PFSK-1 (cell line): ENCODE measurements at regions not wholly inside any gene's neighbourhood (a gene's known extent, or its start where the extent isn't known, plus 50 kb on each side); places are given as distances from the start of the nearest gene placed in this dataset.

Experiments
- FOXP2 ChIP-seq: optimal IDR thresholded peaks from 2 replicates; pipeline ENCODE3; 2011; ENCODE audit warnings: borderline replicate concordance, control low read depth, inconsistent platforms; ENCODE audit not compliant: insufficient read depth; ENCODE audit errors: extremely low read length, extremely low read depth
- POLR2AphosphoS5 ChIP-seq: IDR thresholded peaks from 2 replicates; pipeline ENCODE4 v1.6.1; 2012; ENCODE audit warnings: low read depth, mild to moderate bottlenecking, control low read depth, low read length, moderate library complexity
- SIN3A ChIP-seq: IDR thresholded peaks from 2 replicates; pipeline ENCODE4 v1.6.1; 2012; ENCODE audit warnings: mild to moderate bottlenecking, low read length, moderate library complexity, borderline replicate concordance; ENCODE audit not compliant: insufficient read depth
- TAF1 ChIP-seq: IDR thresholded peaks from 2 replicates; pipeline ENCODE4 v1.6.1; 2012; ENCODE audit warnings: low read length, control low read depth, borderline replicate concordance; ENCODE audit not compliant: insufficient read depth
- TF ChIP-seq, protein P1 (sequence below), 2 experiments: IDR thresholded peaks; 2 replicates each; pipeline versions ENCODE4 v1.6.1 to v1.8.0; 2011 to 2012; ENCODE audit warnings: low read depth in 2 of 2, low read length in 2 of 2, control low read depth in 1 of 2, inconsistent platforms in 1 of 2, mild to moderate bottlenecking in 1 of 2, moderate library complexity in 1 of 2; ENCODE audit not compliant: insufficient read depth in 1 of 2

DNA sequence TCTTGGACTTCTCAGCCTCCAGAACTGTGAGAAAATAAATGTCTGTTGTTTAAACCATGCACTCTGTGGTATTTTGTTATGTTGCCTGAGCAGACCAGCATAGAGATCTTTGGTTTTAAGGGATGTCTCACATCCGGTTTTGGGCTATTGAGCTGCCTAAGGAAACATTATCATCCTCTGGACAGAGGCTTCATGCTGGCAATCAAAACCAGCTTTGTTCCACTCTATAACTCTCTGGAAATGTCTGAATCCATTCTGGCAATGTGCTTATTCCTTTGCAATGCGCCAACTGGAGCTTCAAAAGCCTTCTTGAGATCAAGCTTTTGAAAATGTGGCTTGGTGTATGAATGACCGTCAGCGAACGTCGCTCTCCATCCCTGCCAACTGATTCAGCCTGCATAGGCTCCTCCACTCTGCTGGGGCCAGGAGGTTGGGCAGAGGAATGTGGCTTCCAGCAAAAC, 183.6 kb upstream of the MGAT5 start:
- TF ChIP-seq POLR2AphosphoS5 (no peak), TAF1 (no peak), FOXP2 (no peak), SIN3A (no peak)
- TF ChIP-seq, protein P1, sequence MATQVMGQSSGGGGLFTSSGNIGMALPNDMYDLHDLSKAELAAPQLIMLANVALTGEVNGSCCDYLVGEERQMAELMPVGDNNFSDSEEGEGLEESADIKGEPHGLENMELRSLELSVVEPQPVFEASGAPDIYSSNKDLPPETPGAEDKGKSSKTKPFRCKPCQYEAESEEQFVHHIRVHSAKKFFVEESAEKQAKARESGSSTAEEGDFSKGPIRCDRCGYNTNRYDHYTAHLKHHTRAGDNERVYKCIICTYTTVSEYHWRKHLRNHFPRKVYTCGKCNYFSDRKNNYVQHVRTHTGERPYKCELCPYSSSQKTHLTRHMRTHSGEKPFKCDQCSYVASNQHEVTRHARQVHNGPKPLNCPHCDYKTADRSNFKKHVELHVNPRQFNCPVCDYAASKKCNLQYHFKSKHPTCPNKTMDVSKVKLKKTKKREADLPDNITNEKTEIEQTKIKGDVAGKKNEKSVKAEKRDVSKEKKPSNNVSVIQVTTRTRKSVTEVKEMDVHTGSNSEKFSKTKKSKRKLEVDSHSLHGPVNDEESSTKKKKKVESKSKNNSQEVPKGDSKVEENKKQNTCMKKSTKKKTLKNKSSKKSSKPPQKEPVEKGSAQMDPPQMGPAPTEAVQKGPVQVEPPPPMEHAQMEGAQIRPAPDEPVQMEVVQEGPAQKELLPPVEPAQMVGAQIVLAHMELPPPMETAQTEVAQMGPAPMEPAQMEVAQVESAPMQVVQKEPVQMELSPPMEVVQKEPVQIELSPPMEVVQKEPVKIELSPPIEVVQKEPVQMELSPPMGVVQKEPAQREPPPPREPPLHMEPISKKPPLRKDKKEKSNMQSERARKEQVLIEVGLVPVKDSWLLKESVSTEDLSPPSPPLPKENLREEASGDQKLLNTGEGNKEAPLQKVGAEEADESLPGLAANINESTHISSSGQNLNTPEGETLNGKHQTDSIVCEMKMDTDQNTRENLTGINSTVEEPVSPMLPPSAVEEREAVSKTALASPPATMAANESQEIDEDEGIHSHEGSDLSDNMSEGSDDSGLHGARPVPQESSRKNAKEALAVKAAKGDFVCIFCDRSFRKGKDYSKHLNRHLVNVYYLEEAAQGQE (IDR thresholded peaks at IDR 0.05; ENCODE audit: insufficient read depth in 1 of 2, low read depth in 2 of 2, low read length in 2 of 2) = no peak

- TF ChIP-seq, protein P1 (IDR thresholded peaks at IDR 0.05; ENCODE audit: insufficient read depth in 1 of 2, low read depth in 2 of 2, low read length in 2 of 2) = no peak
- TF ChIP-seq FOXP2 = no peak
- TF ChIP-seq POLR2AphosphoS5 = no peak
- no peak for TF ChIP-seq TAF1
- TF ChIP-seq SIN3A = no peak
These were observed 181.5 kb upstream of the MGAT5 start for GRCh38 chr2:134072341-134072740.

- TF ChIP-seq, protein P1 (IDR thresholded peaks at IDR 0.05; ENCODE audit: insufficient read depth in 1 of 2, low read depth in 2 of 2, low read length in 2 of 2) = no peak
These were observed 180.8 kb upstream of the MGAT5 start for GRCh38 chr2:134073023-134073422.

- TF ChIP-seq SIN3A (no peak), FOXP2 (no peak), TAF1 (no peak), POLR2AphosphoS5 (no peak)
- TF ChIP-seq, protein P1 (IDR thresholded peaks at IDR 0.05; ENCODE audit: insufficient read depth in 1 of 2, low read depth in 2 of 2, low read length in 2 of 2) = no peak
These were observed 179.3 kb upstream of the MGAT5 start for GRCh38 chr2:134074619-134075018.

DNA sequence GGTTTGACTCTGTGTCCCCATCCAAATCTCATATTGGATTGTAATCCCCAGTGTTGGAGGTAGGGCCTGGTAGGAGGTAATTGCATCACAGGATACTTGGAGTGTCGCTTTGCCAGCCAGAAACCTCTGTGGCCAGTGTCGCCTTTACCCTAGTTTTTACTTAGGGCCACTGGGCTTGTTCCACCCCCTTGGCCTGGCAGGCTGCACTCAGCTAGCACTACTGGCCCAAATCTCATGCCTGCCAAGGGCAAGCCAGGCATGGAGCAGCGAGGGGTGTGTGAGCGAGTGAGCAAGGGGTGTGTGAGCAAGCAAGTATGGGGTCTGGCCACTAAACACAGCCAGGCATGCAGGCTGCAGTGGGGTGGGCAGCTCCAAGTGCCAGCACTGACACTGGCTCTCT, 178.7 kb upstream of the MGAT5 start:
- TF ChIP-seq TAF1 (no peak), FOXP2 (no peak), SIN3A (no peak), POLR2AphosphoS5 (no peak)
- TF ChIP-seq, protein P1 (IDR thresholded peaks at IDR 0.05; ENCODE audit: insufficient read depth in 1 of 2, low read depth in 2 of 2, low read length in 2 of 2) = no peak
